CD14-positive monocyte (primary cell): ENCODE measurements at regions not wholly inside any gene's neighbourhood (a gene's known extent, or its start where the extent isn't known, plus 50 kb on each side); places are given as distances from the start of the nearest gene placed in this dataset.

ENCODE experiments used
- DNase-seq, 3 donors: peaks; one replicate each; pipeline ENCODE4 v3.0.0-alpha.2; 2011 to 2022
- H2AFZ ChIP-seq: 2 replicates; pipeline ENCODE4 v1.6.0; 2012; ENCODE audit warnings: mild to moderate bottlenecking, low read depth, low read length, inconsistent platforms; ENCODE audit not compliant: insufficient read depth, poor library complexity, severe bottlenecking
- H3K27ac ChIP-seq, 2 donors: 1 replicate in 1 of 2; 2 replicates in 1 of 2; pipeline ENCODE4 v1.5.1; 2012 to 2013; ENCODE audit warnings: low read length in 2 of 2, control low read depth in 1 of 2, inconsistent platforms in 1 of 2, low read depth in 1 of 2, mild to moderate bottlenecking in 1 of 2
- H3K27me3 ChIP-seq, 2 donors: one replicate each; pipeline versions ENCODE4 v1.6.0 to v1.6.1; 2011 to 2013; ENCODE audit warnings: low read length in 2 of 2; ENCODE audit not compliant: control insufficient read depth in 2 of 2, insufficient read depth in 2 of 2
- H3K36me3 ChIP-seq, 2 donors: replicated peaks in 1 of 2; 1 replicate in 1 of 2; 2 replicates in 1 of 2; pipeline versions ENCODE4 v1.5.1 to v1.6.1; 2012 to 2013; ENCODE audit warnings: low read length in 2 of 2, control low read depth in 1 of 2, inconsistent platforms in 1 of 2, mild to moderate bottlenecking in 1 of 2; ENCODE audit not compliant: insufficient read depth in 2 of 2, control insufficient read depth in 1 of 2
- H3K4me1 ChIP-seq, 2 donors: 1 replicate in 1 of 2; 2 replicates in 1 of 2; pipeline versions ENCODE4 v1.5.1 to v1.6.1; 2012 to 2013; ENCODE audit warnings: low read length in 2 of 2, control low read depth in 1 of 2, inconsistent platforms in 1 of 2, mild to moderate bottlenecking in 1 of 2, moderate library complexity in 1 of 2; ENCODE audit not compliant: insufficient read depth in 2 of 2, control insufficient read depth in 1 of 2
- H3K4me2 ChIP-seq: replicated peaks from 2 replicates; pipeline ENCODE3; 2012; ENCODE audit warnings: low read length, moderate library complexity, mild to moderate bottlenecking; ENCODE audit not compliant: poor library complexity, severe bottlenecking; ENCODE audit errors: extremely low read depth
- H3K4me3 ChIP-seq, 3 experiments: fragments of 200-600 bp in 1 of 3; sonication (generic) in 1 of 3; replicated peaks in 1 of 3; 1 replicate in 2 of 3; 2 replicates in 1 of 3; pipeline ENCODE4 v1.5.1; 2011 to 2013; ENCODE audit warnings: low read length in 3 of 3, mild to moderate bottlenecking in 3 of 3, control low read depth in 2 of 3, low read depth in 2 of 3, inconsistent platforms in 1 of 3, moderate library complexity in 1 of 3
- H3K79me2 ChIP-seq: 2 replicates; pipeline ENCODE4 v1.6.0; 2012; ENCODE audit warnings: mild to moderate bottlenecking, control low read depth, inconsistent platforms, low read length, moderate library complexity; ENCODE audit not compliant: insufficient read depth
- H3K9ac ChIP-seq: 2 replicates; pipeline ENCODE4 v1.6.0; 2017; ENCODE audit warnings: low read length, mild to moderate bottlenecking; ENCODE audit not compliant: insufficient read depth, poor library complexity, severe bottlenecking
- H3K9me3 ChIP-seq, 2 donors: replicated peaks in 1 of 2; 1 replicate in 1 of 2; 2 replicates in 1 of 2; pipeline versions ENCODE4 v1.5.1 to v1.6.1; 2012 to 2013; ENCODE audit warnings: low read length in 2 of 2, control low read depth in 1 of 2; ENCODE audit not compliant: control insufficient read depth in 1 of 2, insufficient read depth in 1 of 2
- H4K20me1 ChIP-seq: 2 replicates; pipeline ENCODE4 v1.6.0; 2012; ENCODE audit warnings: mild to moderate bottlenecking, low read length, control low read depth, moderate library complexity; ENCODE audit not compliant: insufficient read depth
- H3K27ac Mint-ChIP-seq, 7 donors: one replicate each; pipeline ENCODE4 v1.8.0; 2020; ENCODE audit warnings: mild to moderate bottlenecking in 7 of 7, mixed read lengths in 7 of 7, moderate library complexity in 6 of 7, inconsistent platforms in 2 of 7
- H3K27me3 Mint-ChIP-seq, 3 donors: one replicate each; pipeline ENCODE4 v1.8.0; 2021 to 2022; ENCODE audit warnings: low read depth in 3 of 3, mild to moderate bottlenecking in 3 of 3, mixed read lengths in 3 of 3, moderate library complexity in 3 of 3, inconsistent platforms in 1 of 3
- H3K36me3 Mint-ChIP-seq, 2 donors: one replicate each; pipeline ENCODE4 v1.8.0; 2020; ENCODE audit warnings: mixed read lengths in 2 of 2, inconsistent platforms in 1 of 2, mild to moderate bottlenecking in 1 of 2
- H3K4me1 Mint-ChIP-seq: one replicate; pipeline ENCODE4 v1.8.0; 2020; ENCODE audit warnings: mild to moderate bottlenecking, mixed read lengths
- H3K4me3 Mint-ChIP-seq, 2 donors: one replicate each; pipeline ENCODE4 v1.8.0; 2020; ENCODE audit warnings: mild to moderate bottlenecking in 2 of 2, mixed read lengths in 2 of 2, moderate library complexity in 1 of 2
- H3K9me3 Mint-ChIP-seq, 7 donors: one replicate each; pipeline ENCODE4 v1.8.0; 2020 to 2022; ENCODE audit warnings: mixed read lengths in 7 of 7, mild to moderate bottlenecking in 6 of 7, moderate library complexity in 6 of 7, inconsistent platforms in 2 of 7
- WGBS: methylation state at CpG from one replicate; pipeline ENCODE4 v1.1.5; 2013; ENCODE audit warnings: missing lambda C conversion rate; ENCODE audit not compliant: insufficient coverage; 5-methylcytosine and 5-hydroxymethylcytosine counted together
- intact Hi-C, 2 donors: fragments of 100-400 bp; cut with micrococcal nuclease; formaldehyde crosslinking; loops; one replicate each; pipeline versions ENCODE4 v1.15.0 to v1.15.1; 2023
- TF ChIP-seq, protein P1 (sequence below): fragments of 200-600 bp; IDR thresholded peaks from one replicate; pipeline ENCODE4 v1.8.0; 2022; ENCODE audit warnings: antibody characterized with exemption, mild to moderate bottlenecking

DNA sequence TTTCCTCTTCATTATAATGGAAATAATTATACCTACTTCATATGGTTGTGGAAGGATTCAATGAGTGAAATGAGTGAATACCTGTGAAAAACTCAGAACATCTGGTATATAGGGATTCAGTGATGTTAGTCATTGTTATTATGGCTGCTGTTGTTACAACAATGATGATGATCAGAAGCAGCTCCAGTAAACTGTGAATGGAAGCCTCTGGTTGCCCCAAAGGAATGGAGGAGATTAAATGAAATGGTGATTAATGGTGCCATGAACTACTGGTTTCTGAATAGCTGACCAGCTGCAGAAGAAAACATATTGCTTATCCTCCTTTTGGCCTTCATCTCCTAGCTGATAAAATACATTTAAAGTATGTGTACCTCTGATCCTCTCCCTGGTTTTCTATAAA lies 372.0 kb downstream of the ARHGEF28 start:
- Histone ChIP-seq H3K27me3 (peaks cover 0 to 5% of the 10 kb centered on the region in 2 donors), H3K9me3 (no peaks in the 10 kb centered on the region), H3K79me2 (no peaks in the 10 kb centered on the region), H3K36me3 (no peaks in the 10 kb centered on the region), H3K4me2 (no peak overlapping the region), H3K4me1 (no peaks in the 10 kb centered on the region), H3K9ac (no peak overlapping the region), H3K4me3 (no peak overlapping the region), H4K20me1 (no peaks in the 10 kb centered on the region), H2AFZ (no peak overlapping the region), H3K27ac (no peak overlapping the region)
- Mint-ChIP-seq H3K4me1 (no peaks in the 10 kb centered on the region), H3K36me3 (no peaks in the 10 kb centered on the region), H3K9me3 (peaks cover 0 to 9% (median 4%) of the 10 kb centered on the region in 7 donors), H3K27me3 (peaks cover 0 to 8% (median 5%) of the 10 kb centered on the region in 3 donors), H3K27ac (no peak overlapping the region), H3K4me3 (no peak overlapping the region)
- intact Hi-C loops = no loop called here
- TF ChIP-seq, protein P1, sequence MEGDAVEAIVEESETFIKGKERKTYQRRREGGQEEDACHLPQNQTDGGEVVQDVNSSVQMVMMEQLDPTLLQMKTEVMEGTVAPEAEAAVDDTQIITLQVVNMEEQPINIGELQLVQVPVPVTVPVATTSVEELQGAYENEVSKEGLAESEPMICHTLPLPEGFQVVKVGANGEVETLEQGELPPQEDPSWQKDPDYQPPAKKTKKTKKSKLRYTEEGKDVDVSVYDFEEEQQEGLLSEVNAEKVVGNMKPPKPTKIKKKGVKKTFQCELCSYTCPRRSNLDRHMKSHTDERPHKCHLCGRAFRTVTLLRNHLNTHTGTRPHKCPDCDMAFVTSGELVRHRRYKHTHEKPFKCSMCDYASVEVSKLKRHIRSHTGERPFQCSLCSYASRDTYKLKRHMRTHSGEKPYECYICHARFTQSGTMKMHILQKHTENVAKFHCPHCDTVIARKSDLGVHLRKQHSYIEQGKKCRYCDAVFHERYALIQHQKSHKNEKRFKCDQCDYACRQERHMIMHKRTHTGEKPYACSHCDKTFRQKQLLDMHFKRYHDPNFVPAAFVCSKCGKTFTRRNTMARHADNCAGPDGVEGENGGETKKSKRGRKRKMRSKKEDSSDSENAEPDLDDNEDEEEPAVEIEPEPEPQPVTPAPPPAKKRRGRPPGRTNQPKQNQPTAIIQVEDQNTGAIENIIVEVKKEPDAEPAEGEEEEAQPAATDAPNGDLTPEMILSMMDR = no peak
- no peak for DNase-seq

DNA sequence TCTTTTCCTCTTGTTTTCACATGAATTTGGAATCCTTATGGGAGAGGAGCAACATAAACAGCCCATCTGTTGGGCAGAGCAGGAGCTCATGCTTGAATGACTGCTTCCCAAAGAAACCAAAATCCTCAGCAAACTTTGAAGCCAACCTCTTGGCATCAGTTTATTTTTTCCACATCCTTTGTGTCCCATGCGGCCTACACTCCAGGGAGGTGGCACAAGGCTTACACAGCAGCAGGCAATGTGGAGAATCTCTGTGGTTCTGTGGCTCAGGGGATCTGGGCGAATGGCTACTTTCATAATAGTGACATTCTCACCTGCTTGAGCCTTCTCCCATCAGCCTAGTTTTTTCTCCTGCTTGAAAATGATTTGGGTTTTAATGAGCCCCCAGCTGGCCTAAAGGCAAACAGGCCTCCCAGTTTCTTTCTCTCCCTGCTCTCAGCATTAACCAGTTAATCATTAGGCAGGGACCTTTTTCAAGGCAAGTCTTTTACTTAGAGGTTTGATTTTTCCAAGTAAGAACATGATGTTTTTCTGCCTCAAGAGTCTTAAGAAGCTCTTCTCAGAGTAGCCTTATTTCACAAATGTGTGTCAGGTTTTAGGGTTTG lies 370.3 kb downstream of the ARHGEF28 start:
- Histone ChIP-seq H2AFZ (no peak overlapping the region), H3K9ac (no peak overlapping the region), H3K27ac (no peak overlapping the region), H3K4me2 (no peak overlapping the region), H3K4me3 (no peak overlapping the region), H3K79me2 (no peaks in the 10 kb centered on the region), H4K20me1 (no peaks in the 10 kb centered on the region), H3K9me3 (no peaks in the 10 kb centered on the region), H3K27me3 (peaks cover 0 to 5% of the 10 kb centered on the region in 2 donors), H3K36me3 (no peaks in the 10 kb centered on the region), H3K4me1 (no peaks in the 10 kb centered on the region)
- H3K4me3 Mint-ChIP-seq = no peak overlapping the region
- peaks cover 0 to 12% (median 8%) of the 10 kb centered on the region in 7 donors for H3K9me3 Mint-ChIP-seq
- intact Hi-C loops = no loop called here
- DNase-seq = no peak
- H3K36me3 Mint-ChIP-seq = no peaks in the 10 kb centered on the region
- H3K27ac Mint-ChIP-seq = peak overlapping the region in 1 of 7 donors; percentile 66
- TF ChIP-seq, protein P1 = no peak
- no peaks in the 10 kb centered on the region for H3K4me1 Mint-ChIP-seq
- peaks cover 3 to 13% (median 6%) of the 10 kb centered on the region in 3 donors for H3K27me3 Mint-ChIP-seq
- WGBS = 100% methylated on average over 1 of the region's 2 CpGs
